Calu3 (cell line): ENCODE measurements at regions not wholly inside any gene's neighbourhood (a gene's known extent, or its start where the extent isn't known, plus 50 kb on each side); places are given as distances from the start of the nearest gene placed in this dataset.

Experiments
- BruUV-seq: library from RNA; stranded (reverse); fragments of 400-500 nt; replicated peaks from 2 replicates; lab custom pipeline; 2021; lab: Mats Ljungman, UMichigan
- CTCF ChIA-PET: fragments of 300-600 bp; sonication (Branson Sonifier 250); formaldehyde crosslinking; loops from one replicate; lab custom pipeline; 2022; ENCODE audit warnings: antibody characterized with exemption; lab: Charles Lee
- DNase-seq: peaks from one replicate; pipeline ENCODE4 v3.0.0; 2022
- H3K27ac Mint-ChIP-seq: one replicate; pipeline ENCODE4 v1.8.0; 2022; ENCODE audit warnings: mixed read lengths; ENCODE audit not compliant: unreplicated experiment
- H3K27me3 Mint-ChIP-seq: one replicate; pipeline ENCODE4 v1.8.0; 2022; ENCODE audit warnings: mixed read lengths; ENCODE audit not compliant: unreplicated experiment
- H3K36me3 Mint-ChIP-seq: one replicate; pipeline ENCODE4 v1.8.0; 2022; ENCODE audit warnings: mild to moderate bottlenecking, moderate library complexity, mixed read lengths; ENCODE audit not compliant: insufficient read depth, unreplicated experiment
- H3K4me1 Mint-ChIP-seq: one replicate; pipeline ENCODE4 v1.8.0; 2022; ENCODE audit warnings: mild to moderate bottlenecking, low read depth, mixed read lengths; ENCODE audit not compliant: unreplicated experiment
- H3K4me3 Mint-ChIP-seq: one replicate; pipeline ENCODE4 v1.8.0; 2022; ENCODE audit warnings: mild to moderate bottlenecking, low read depth, moderate library complexity, mixed read lengths; ENCODE audit not compliant: unreplicated experiment
- H3K9me3 Mint-ChIP-seq: one replicate; pipeline ENCODE4 v1.8.0; 2022; ENCODE audit warnings: low read depth, mixed read lengths; ENCODE audit not compliant: unreplicated experiment
- intact Hi-C: fragments of 100-400 bp; cut with micrococcal nuclease; formaldehyde crosslinking; loops from one replicate; pipeline ENCODE4 v1.10.0; 2022; ENCODE audit not compliant: unreplicated experiment
- TF ChIP-seq, protein P1 (sequence below): fragments of 200-600 bp; IDR thresholded peaks from one replicate; pipeline ENCODE4 v1.8.0; 2022; ENCODE audit warnings: antibody characterized with exemption; ENCODE audit not compliant: unreplicated experiment

DNA sequence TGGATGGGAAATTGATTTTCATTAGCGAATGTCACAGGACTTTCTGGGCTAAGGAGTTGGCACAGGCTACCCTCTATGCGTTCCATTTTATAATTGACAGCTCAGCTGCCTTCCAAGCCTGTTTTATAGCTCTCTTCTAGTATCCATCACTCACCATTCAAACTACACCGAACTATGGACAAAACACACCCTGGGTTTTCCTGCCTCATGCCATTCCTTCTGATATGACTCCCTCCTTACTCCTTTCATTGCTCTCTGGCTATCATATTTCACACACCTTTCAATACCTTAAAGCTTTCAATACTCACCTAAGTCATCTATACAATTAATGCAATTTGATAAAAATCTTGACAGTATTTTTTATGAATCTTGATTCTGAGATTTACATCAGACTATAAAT lies 181.3 kb downstream of the RAP2A start:
- no peaks in the 10 kb centered on the region for H3K36me3 Mint-ChIP-seq
- H3K27ac Mint-ChIP-seq = no peak overlapping the region
- intact Hi-C loops = no loop called here
- CTCF ChIA-PET = no interaction called here
- H3K27me3 Mint-ChIP-seq = peaks cover 14% of the 10 kb centered on the region
- no peaks in the 10 kb centered on the region for H3K4me1 Mint-ChIP-seq
- TF ChIP-seq, protein P1, sequence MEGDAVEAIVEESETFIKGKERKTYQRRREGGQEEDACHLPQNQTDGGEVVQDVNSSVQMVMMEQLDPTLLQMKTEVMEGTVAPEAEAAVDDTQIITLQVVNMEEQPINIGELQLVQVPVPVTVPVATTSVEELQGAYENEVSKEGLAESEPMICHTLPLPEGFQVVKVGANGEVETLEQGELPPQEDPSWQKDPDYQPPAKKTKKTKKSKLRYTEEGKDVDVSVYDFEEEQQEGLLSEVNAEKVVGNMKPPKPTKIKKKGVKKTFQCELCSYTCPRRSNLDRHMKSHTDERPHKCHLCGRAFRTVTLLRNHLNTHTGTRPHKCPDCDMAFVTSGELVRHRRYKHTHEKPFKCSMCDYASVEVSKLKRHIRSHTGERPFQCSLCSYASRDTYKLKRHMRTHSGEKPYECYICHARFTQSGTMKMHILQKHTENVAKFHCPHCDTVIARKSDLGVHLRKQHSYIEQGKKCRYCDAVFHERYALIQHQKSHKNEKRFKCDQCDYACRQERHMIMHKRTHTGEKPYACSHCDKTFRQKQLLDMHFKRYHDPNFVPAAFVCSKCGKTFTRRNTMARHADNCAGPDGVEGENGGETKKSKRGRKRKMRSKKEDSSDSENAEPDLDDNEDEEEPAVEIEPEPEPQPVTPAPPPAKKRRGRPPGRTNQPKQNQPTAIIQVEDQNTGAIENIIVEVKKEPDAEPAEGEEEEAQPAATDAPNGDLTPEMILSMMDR = no peak
- BruUV-seq = no TSS peak
- no peak overlapping the region for H3K4me3 Mint-ChIP-seq
- no peak for DNase-seq
- H3K9me3 Mint-ChIP-seq = peaks cover 2% of the 10 kb centered on the region

DNA sequence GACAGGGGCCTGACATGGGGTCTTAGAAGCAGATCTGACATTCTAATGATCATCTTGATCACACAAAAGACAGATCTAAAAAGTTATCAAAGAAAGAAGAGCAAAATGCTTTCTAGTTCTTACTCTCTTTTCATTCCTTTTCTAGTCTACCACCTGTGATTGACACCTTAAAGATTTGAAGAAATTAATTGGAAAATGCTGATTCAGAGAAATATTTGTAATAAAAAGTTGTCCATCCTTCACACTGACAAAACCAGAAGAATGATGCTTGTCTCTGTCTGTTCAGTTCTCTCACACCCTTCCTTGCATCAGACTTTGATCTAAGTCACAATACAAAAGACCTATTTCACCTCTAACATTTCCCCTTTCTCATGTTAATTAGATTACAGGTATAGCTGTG lies 182.4 kb downstream of the RAP2A start:
- no peak for DNase-seq
- no peak overlapping the region for H3K4me3 Mint-ChIP-seq
- no peaks in the 10 kb centered on the region for H3K9me3 Mint-ChIP-seq
- no peaks in the 10 kb centered on the region for H3K36me3 Mint-ChIP-seq
- H3K4me1 Mint-ChIP-seq = no peaks in the 10 kb centered on the region
- H3K27ac Mint-ChIP-seq = no peak overlapping the region
- TF ChIP-seq, protein P1 = no peak
- CTCF ChIA-PET = no interaction called here
- intact Hi-C loops = no loop called here
- no TSS peak for BruUV-seq
- H3K27me3 Mint-ChIP-seq = peaks cover 14% of the 10 kb centered on the region

DNA sequence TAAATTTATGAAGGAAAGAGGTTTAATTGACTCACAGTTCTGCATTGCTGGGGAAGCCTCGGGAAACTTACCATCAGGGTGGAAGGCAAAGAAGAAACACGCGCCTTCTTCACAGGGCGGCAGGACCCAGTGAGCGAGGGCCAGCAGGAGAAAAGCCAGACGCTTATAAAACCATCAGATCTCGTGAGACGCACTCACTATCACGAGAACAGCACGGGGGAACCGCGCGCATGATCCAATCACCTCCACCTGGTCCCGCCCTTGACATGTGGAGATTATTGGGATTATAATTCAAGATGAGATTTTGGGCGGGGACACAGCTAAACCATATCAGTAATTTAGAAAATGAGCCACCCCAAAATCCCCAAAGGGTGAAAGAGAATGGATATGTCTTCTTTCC lies 187.1 kb downstream of the RAP2A start:
- no peaks in the 10 kb centered on the region for H3K36me3 Mint-ChIP-seq

DNA sequence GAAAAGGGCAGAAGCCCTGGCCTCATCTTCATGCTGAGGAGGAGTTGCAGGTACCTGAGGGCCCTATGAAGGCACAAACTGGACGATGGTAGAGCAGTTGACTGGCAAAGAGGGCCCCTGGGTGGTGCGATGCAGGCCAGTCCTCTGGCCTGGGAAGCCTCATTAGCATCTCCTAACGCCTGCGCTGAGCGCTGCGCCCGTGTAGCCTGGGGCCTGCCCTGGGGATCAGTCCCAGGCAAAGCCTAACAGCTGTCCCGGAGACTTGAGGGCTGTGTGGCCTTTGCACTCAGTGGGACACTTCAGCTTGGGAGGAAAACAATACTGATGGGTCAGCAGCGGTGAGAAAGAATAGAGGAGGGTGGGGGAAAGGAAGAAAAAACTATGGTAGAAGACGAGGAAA lies 187.7 kb downstream of the RAP2A start:
- intact Hi-C loops = no loop called here
- H3K9me3 Mint-ChIP-seq = no peaks in the 10 kb centered on the region
- H3K27ac Mint-ChIP-seq = no peak overlapping the region

More for the DNA sequence above, 187.1 kb downstream of the RAP2A start:
- DNase-seq = no peak
- Mint-ChIP-seq H3K4me3 (no peak overlapping the region), H3K27ac (no peak overlapping the region), H3K4me1 (no peaks in the 10 kb centered on the region), H3K27me3 (peaks cover 14% of the 10 kb centered on the region), H3K9me3 (no peaks in the 10 kb centered on the region)
- no TSS peak for BruUV-seq
- CTCF ChIA-PET = no interaction called here
- intact Hi-C loops = no loop called here
- TF ChIP-seq, protein P1 = no peak

More for the DNA sequence above, 187.7 kb downstream of the RAP2A start:
- no peaks in the 10 kb centered on the region for H3K36me3 Mint-ChIP-seq
- H3K4me1 Mint-ChIP-seq = no peaks in the 10 kb centered on the region
- no TSS peak for BruUV-seq
- TF ChIP-seq, protein P1 = no peak
- H3K4me3 Mint-ChIP-seq = no peak overlapping the region
- CTCF ChIA-PET = no interaction called here
- H3K27me3 Mint-ChIP-seq = peaks cover 12% of the 10 kb centered on the region
- DNase-seq = no peak
